ENCODE measurements at regions not wholly inside any gene's neighbourhood (a gene's known extent, or its start where the extent isn't known, plus 50 kb on each side); places are given as distances from the start of the nearest gene placed in this dataset.

DNA sequence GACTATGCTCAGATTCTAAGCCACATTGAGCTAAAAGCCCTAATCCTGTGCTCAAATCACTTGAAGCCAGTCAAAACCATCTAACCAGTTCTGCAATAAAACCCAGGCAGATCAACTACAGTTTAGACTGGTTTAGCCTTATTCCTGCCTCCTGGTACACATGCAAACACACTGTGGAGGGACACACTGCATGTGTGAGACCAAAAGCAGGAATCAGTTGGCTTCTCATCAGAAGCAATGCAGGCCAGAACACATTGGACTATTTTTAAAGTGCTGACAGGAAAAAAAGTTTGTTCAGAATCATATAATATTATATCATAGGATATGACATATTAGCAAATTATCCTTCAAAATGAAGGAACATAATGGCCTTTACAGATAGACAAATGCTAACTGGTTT, 52.5 kb upstream of the NT5C1B start:
- in situ Hi-C loops (cut with MboI; ENCODE audit: low pct_unique_long_range_greater_than_20kb, low sequenced_read_pairs) = no loop called here
- no peak for DNase-seq

DNA sequence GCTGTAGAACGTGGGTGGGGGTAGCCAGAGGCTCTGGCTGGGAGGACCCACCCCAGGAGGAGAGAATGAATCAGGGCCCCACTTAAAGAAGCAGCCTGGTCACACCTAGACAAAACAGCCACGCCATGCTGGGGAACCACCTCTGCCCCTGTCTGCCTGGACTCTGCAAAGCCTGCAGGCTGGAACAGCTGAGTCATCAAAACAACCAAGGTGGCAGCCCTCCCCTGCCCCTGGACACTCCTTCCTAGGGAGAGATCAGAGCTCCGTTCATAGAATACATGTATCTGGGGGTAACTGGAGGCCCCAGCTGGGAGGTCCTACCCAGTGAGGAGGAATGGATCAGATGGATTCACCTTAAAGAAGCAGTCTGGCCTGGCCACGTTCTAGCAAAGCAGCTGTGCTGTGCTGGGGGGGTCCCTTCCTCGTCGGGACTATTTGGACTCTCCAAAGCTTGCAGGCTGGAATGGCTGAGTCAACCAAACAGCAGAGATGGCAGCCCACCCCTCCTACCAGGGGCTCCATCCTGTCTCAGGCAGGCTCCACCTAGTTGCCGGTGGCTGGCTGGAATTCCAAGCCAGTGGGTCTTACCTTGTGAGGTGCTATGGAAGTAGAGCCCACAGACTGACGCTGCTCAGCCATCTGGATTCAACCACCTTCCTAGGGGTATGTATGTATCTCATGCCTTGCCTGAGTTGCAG, 50.5 kb upstream of the NT5C1B start:
- in situ Hi-C loops (cut with MboI; ENCODE audit: low pct_unique_long_range_greater_than_20kb, low sequenced_read_pairs) = no loop called here
- DNase-seq = no peak

All from KBM-7 (cell line).